B cell (primary cell): ENCODE measurements at regions not wholly inside any gene's neighbourhood (a gene's known extent, or its start where the extent isn't known, plus 50 kb on each side); places are given as distances from the start of the nearest gene placed in this dataset.

ENCODE experiments used
- ATAC-seq: fragments of 200-7000 bp; cut with Tn5 transposase; one replicate; pipeline ENCODE4 v1.10.0; 2021; ENCODE audit warnings: low read depth, mild to moderate bottlenecking, moderate number of reproducible peaks, moderate library complexity
- CTCF ChIA-PET: fragments of 350-600 bp; sonication (Branson Sonifier 250); formaldehyde crosslinking; loops from one replicate; lab custom pipeline; 2021; ENCODE audit warnings: antibody characterized with exemption, inconsistent platforms; lab: Charles Lee
- POLR2A ChIA-PET: fragments of 350-600 bp; sonication (Branson Sonifier 250); formaldehyde crosslinking; loops from one replicate; lab custom pipeline; 2021; ENCODE audit warnings: antibody characterized with exemption; lab: Charles Lee
- DNase-seq: peaks from one replicate; pipeline ENCODE4 v3.0.0; 2013
- H2AFZ ChIP-seq: 2 replicates; pipeline ENCODE4 v1.6.1; 2012; ENCODE audit warnings: mild to moderate bottlenecking, low read depth, low read length; ENCODE audit not compliant: insufficient read depth, poor library complexity, severe bottlenecking
- H3K27ac ChIP-seq, 2 donors: 1 replicate in 1 of 2; 2 replicates in 1 of 2; pipeline ENCODE4 v1.5.1; 2012 to 2013; ENCODE audit warnings: low read length in 2 of 2, mild to moderate bottlenecking in 2 of 2, moderate library complexity in 1 of 2
- H3K27me3 ChIP-seq, 4 experiments: fragments of 200-600 bp in 1 of 4; sonication (generic) in 1 of 4; replicated peaks in 1 of 4; 1 replicate in 2 of 4; 2 replicates in 2 of 4; pipeline versions ENCODE4 v1.6.1 to v1.7.0; 2013 to 2016; ENCODE audit warnings: low read length in 3 of 4, mild to moderate bottlenecking in 2 of 4, mixed read lengths in 1 of 4, moderate library complexity in 1 of 4; ENCODE audit not compliant: insufficient read depth in 4 of 4, control insufficient read depth in 3 of 4; ENCODE audit errors: control extremely low read depth in 1 of 4
- H3K36me3 ChIP-seq, 2 experiments: replicated peaks in 1 of 2; 1 replicate in 1 of 2; 2 replicates in 1 of 2; pipeline versions ENCODE4 v1.6.1 to v1.7.1; 2013; ENCODE audit warnings: low read length in 1 of 2; ENCODE audit not compliant: insufficient read depth in 2 of 2, control insufficient read depth in 1 of 2; ENCODE audit errors: control extremely low read depth in 1 of 2, extremely low read depth in 1 of 2
- H3K4me1 ChIP-seq, 2 donors: fragments of 200-600 bp in 1 of 2; sonication (generic) in 1 of 2; 1 replicate in 1 of 2; 2 replicates in 1 of 2; pipeline versions ENCODE4 v1.5.1 to v1.6.1; 2013 to 2017; ENCODE audit warnings: low read length in 2 of 2; ENCODE audit not compliant: control insufficient read depth in 2 of 2, insufficient read depth in 2 of 2
- H3K4me2 ChIP-seq: replicated peaks from 2 replicates; pipeline ENCODE3; 2012; ENCODE audit warnings: mild to moderate bottlenecking, low read depth, low read length; ENCODE audit not compliant: poor library complexity, severe bottlenecking
- H3K4me3 ChIP-seq, 5 experiments: fragments of 200-600 bp in 1 of 5; sonication (generic) in 1 of 5; 1 replicate in 3 of 5; 2 replicates in 2 of 5; pipeline versions ENCODE4 v1.5.1 to v1.7.0; 2011 to 2016; ENCODE audit warnings: low read length in 4 of 5, mild to moderate bottlenecking in 4 of 5, low read depth in 2 of 5, control low read depth in 1 of 5, moderate library complexity in 1 of 5; ENCODE audit not compliant: insufficient read depth in 1 of 5; ENCODE audit errors: control extremely low read depth in 1 of 5, extremely low read depth in 1 of 5
- H3K79me2 ChIP-seq: fragments of 200-600 bp; sonication (generic); one replicate; pipeline ENCODE4 v1.6.0; 2016; ENCODE audit warnings: low read length; ENCODE audit not compliant: control insufficient read depth, insufficient read depth
- H3K9ac ChIP-seq: fragments of 200-600 bp; sonication (generic); 2 replicates; pipeline ENCODE4 v1.6.1; 2017; ENCODE audit warnings: mild to moderate bottlenecking, low read length, moderate library complexity
- H3K9me3 ChIP-seq, 3 donors: one replicate each; pipeline versions ENCODE4 v1.6.1 to v1.7.1; 2013; ENCODE audit warnings: low read length in 2 of 3; ENCODE audit not compliant: control insufficient read depth in 2 of 3, insufficient read depth in 1 of 3; ENCODE audit errors: control extremely low read depth in 1 of 3
- H4K20me1 ChIP-seq: 2 replicates; pipeline ENCODE4 v1.6.0; 2012; ENCODE audit warnings: mild to moderate bottlenecking, low read length; ENCODE audit not compliant: insufficient read depth, control insufficient read depth, poor library complexity, severe bottlenecking
- H3K27ac Mint-ChIP-seq: one replicate; pipeline ENCODE4 v1.8.0; 2021; ENCODE audit warnings: mixed read lengths
- H3K27me3 Mint-ChIP-seq: one replicate; pipeline ENCODE4 v1.8.0; 2021; ENCODE audit warnings: mixed read lengths
- H3K4me1 Mint-ChIP-seq: one replicate; pipeline ENCODE4 v1.8.0; 2021; ENCODE audit warnings: mixed read lengths
- H3K4me3 Mint-ChIP-seq: one replicate; pipeline ENCODE4 v1.8.0; 2021; ENCODE audit warnings: mixed read lengths
- H3K9me3 Mint-ChIP-seq: one replicate; pipeline ENCODE4 v1.8.0; 2022; ENCODE audit warnings: mixed read lengths; ENCODE audit not compliant: insufficient read depth
- CTCF ChIP-seq: fragments of 200-600 bp; IDR thresholded peaks from one replicate; pipeline ENCODE4 v1.8.0; 2022; ENCODE audit warnings: antibody characterized with exemption, mild to moderate bottlenecking
- EZH2 ChIP-seq: IDR thresholded peaks from 2 replicates; pipeline ENCODE4 v1.6.1; 2012; ENCODE audit warnings: borderline replicate concordance, low read depth, mild to moderate bottlenecking, moderate library complexity, low read length; ENCODE audit not compliant: insufficient read depth, poor library complexity, severe bottlenecking
- WGBS: methylation state at CpG from one replicate; pipeline ENCODE4 v1.1.5; 2013; ENCODE audit warnings: missing lambda C conversion rate; ENCODE audit not compliant: insufficient coverage; 5-methylcytosine and 5-hydroxymethylcytosine counted together
- intact Hi-C: fragments of 100-400 bp; cut with micrococcal nuclease; formaldehyde crosslinking; loops from one replicate; pipeline ENCODE4 v1.10.0; 2022

GRCh38 chr2:116444256-116444872, 1370.1 kb upstream of the DDX18 start:
- Histone ChIP-seq H3K9ac (no peak overlapping the region), H3K9me3 (peaks cover 2 to 9% (median 2%) of the 10 kb centered on the region in 3 donors), H3K27ac (no peak overlapping the region), H3K79me2 (no peaks in the 10 kb centered on the region), H3K27me3 (no peaks in the 10 kb centered on the region), H3K36me3 (no peaks in the 10 kb centered on the region), H3K4me3 (no peak overlapping the region), H3K4me2 (no peak overlapping the region), H3K4me1 (no peaks in the 10 kb centered on the region), H2AFZ (no peak overlapping the region), H4K20me1 (no peaks in the 10 kb centered on the region)
- ATAC-seq = no peak
- no peak for DNase-seq
- Mint-ChIP-seq H3K4me1 (no peaks in the 10 kb centered on the region), H3K4me3 (no peak overlapping the region), H3K9me3 (peaks cover 2% of the 10 kb centered on the region), H3K27ac (no peak overlapping the region), H3K27me3 (no peaks in the 10 kb centered on the region)
- POLR2A ChIA-PET = no interaction called here
- intact Hi-C loops = no loop called here
- 67% methylated on average over 1 of the region's 1 CpG for WGBS
- TF ChIP-seq EZH2 (no peak), CTCF (no peak)
- CTCF ChIA-PET = no interaction called here

- Histone ChIP-seq H3K27me3 (no peaks in the 10 kb centered on the region), H3K9ac (no peak overlapping the region), H3K36me3 (no peaks in the 10 kb centered on the region), H4K20me1 (no peaks in the 10 kb centered on the region), H3K4me3 (no peak overlapping the region), H3K4me2 (no peak overlapping the region), H2AFZ (no peak overlapping the region), H3K27ac (no peak overlapping the region), H3K9me3 (peaks cover under 1 to 4% (median 2%) of the 10 kb centered on the region in 3 donors), H3K4me1 (no peaks in the 10 kb centered on the region), H3K79me2 (no peaks in the 10 kb centered on the region)
- ChIA-PET CTCF (no interaction called here), POLR2A (no interaction called here)
- no peak for DNase-seq
- TF ChIP-seq CTCF (no peak), EZH2 (no peak)
- no peak for ATAC-seq
- intact Hi-C loops = no loop called here
- Mint-ChIP-seq H3K27me3 (no peaks in the 10 kb centered on the region), H3K9me3 (peaks cover 5% of the 10 kb centered on the region), H3K4me1 (no peaks in the 10 kb centered on the region), H3K4me3 (no peak overlapping the region), H3K27ac (no peak overlapping the region)
- WGBS = no CpG with 5 or more reads among the region's 1 CpG
These were observed 1363.5 kb upstream of the DDX18 start for GRCh38 chr2:116450990-116451389.
